ENCODE measurements at regions not wholly inside any gene's neighbourhood (a gene's known extent, or its start where the extent isn't known, plus 50 kb on each side); places are given as distances from the start of the nearest gene placed in this dataset.

GRCh38 chr14:71602524-71602923, 329.7 kb upstream of the RGS6 start:
- no peak for TF ChIP-seq CTCF (IDR thresholded peaks at IDR 0.05 in 8 of 11, conservative IDR thresholded peaks at IDR 0.05 in 3 of 11)
- WGBS, 5 donors = 95 to 98% (median 98%) methylated on average over 5 of the region's 5 CpGs
- Histone ChIP-seq H3K4me3 (no peak overlapping the region), H3K4me1 (peaks cover 2 to 11% (median 6%) of the 10 kb centered on the region in 6 donors), H3K27me3 (replicated peaks in 1 of 7) (no peaks in the 10 kb centered on the region), H3K36me3 (peaks cover 0 to 22% (median 2%) of the 10 kb centered on the region in 6 donors), H3K27ac (no peak overlapping the region), H3K9me3 (peaks cover 0 to 38% (median 28%) of the 10 kb centered on the region in 8 donors)
- intact Hi-C loops (cut with DNase I; ENCODE audit: low total_unique reads) = no loop called here
- DNase-seq = no peak

GRCh38 chr14:71604231-71604630, 328.0 kb upstream of the RGS6 start:
- H3K4me3 ChIP-seq = no peak overlapping the region
- no peak overlapping the region for H3K27ac ChIP-seq
- TF ChIP-seq POLR2AphosphoS5 (IDR thresholded peaks at IDR 0.05) (no peak), CTCF (IDR thresholded peaks at IDR 0.05 in 8 of 11, conservative IDR thresholded peaks at IDR 0.05 in 3 of 11) (no peak), POLR2A (IDR thresholded peaks at IDR 0.05) (no peak)
- no peak for DNase-seq
- H3K27me3 ChIP-seq (replicated peaks in 1 of 7) = no peaks in the 10 kb centered on the region
- no peaks in the 10 kb centered on the region for H3K4me1 ChIP-seq
- H3K36me3 ChIP-seq = peaks cover 0 to 18% (median 2%) of the 10 kb centered on the region in 6 donors
- intact Hi-C loops (cut with DNase I; ENCODE audit: low total_unique reads) = no loop called here
- peaks cover 0 to 38% (median 28%) of the 10 kb centered on the region in 8 donors for H3K9me3 ChIP-seq

- Histone ChIP-seq H3K4me1 (peaks cover 0 to 4% (median 0%) of the 10 kb centered on the region in 6 donors), H3K27ac (no peak overlapping the region), H3K36me3 (peaks cover 0 to 8% (median 0%) of the 10 kb centered on the region in 6 donors), H3K27me3 (replicated peaks in 1 of 7) (no peaks in the 10 kb centered on the region), H3K4me3 (no peak overlapping the region), H3K9me3 (peaks cover 0 to 21% (median 12%) of the 10 kb centered on the region in 8 donors)
- 86 to 100% (median 90%) methylated on average over 2 to 5 of the region's 5 CpGs for WGBS, 5 donors
- no peak for DNase-seq
- TF ChIP-seq POLR2AphosphoS5 (IDR thresholded peaks at IDR 0.05) = peak in 1 of 3 donors; percentile 14
- TF ChIP-seq POLR2A (IDR thresholded peaks at IDR 0.05) = no peak
- intact Hi-C loops (cut with DNase I; ENCODE audit: low total_unique reads) = no loop called here
Observed at GRCh38 chr14:71606064-71606463, 326.2 kb upstream of the RGS6 start.

GRCh38 chr14:71606575-71606974, 325.7 kb upstream of the RGS6 start:
- H3K4me3 ChIP-seq = no peak overlapping the region
- TF ChIP-seq CTCF (IDR thresholded peaks at IDR 0.05 in 8 of 11, conservative IDR thresholded peaks at IDR 0.05 in 3 of 11) = no peak
- TF ChIP-seq POLR2A (IDR thresholded peaks at IDR 0.05) = no peak
- TF ChIP-seq POLR2AphosphoS5 (IDR thresholded peaks at IDR 0.05) = no peak
- DNase-seq = no peak
- H3K9me3 ChIP-seq = peaks cover 0 to 19% (median 10%) of the 10 kb centered on the region in 8 donors
- peaks cover 0 to 4% (median 0%) of the 10 kb centered on the region in 6 donors for H3K4me1 ChIP-seq
- intact Hi-C loops (cut with DNase I; ENCODE audit: low total_unique reads) = no loop called here
- H3K36me3 ChIP-seq = peaks cover 0 to 8% (median 0%) of the 10 kb centered on the region in 6 donors
- no peak overlapping the region for H3K27ac ChIP-seq
- H3K27me3 ChIP-seq (replicated peaks in 1 of 7) = no peaks in the 10 kb centered on the region
- 73 to 85% (median 76%) methylated on average over 5 of the region's 5 CpGs for WGBS, 5 donors

- Histone ChIP-seq H3K4me3 (no peak overlapping the region), H3K36me3 (peaks cover 0 to 8% (median 0%) of the 10 kb centered on the region in 6 donors), H3K9me3 (peaks cover 0 to 19% (median 10%) of the 10 kb centered on the region in 8 donors), H3K27ac (no peak overlapping the region), H3K27me3 (replicated peaks in 1 of 7) (no peaks in the 10 kb centered on the region), H3K4me1 (peaks cover 0 to 4% (median 0%) of the 10 kb centered on the region in 6 donors)
- TF ChIP-seq CTCF (IDR thresholded peaks at IDR 0.05 in 8 of 11, conservative IDR thresholded peaks at IDR 0.05 in 3 of 11) (no peak), POLR2AphosphoS5 (IDR thresholded peaks at IDR 0.05) (no peak), POLR2A (IDR thresholded peaks at IDR 0.05) (no peak)
- 55 to 77% (median 72%) methylated on average over 3 of the region's 3 CpGs for WGBS, 5 donors
- intact Hi-C loops (cut with DNase I; ENCODE audit: low total_unique reads) = no loop called here
- DNase-seq = no peak
Observed at GRCh38 chr14:71607056-71607455, 325.2 kb upstream of the RGS6 start.
